ENCODE measurements at regions not wholly inside any gene's neighbourhood (a gene's known extent, or its start where the extent isn't known, plus 50 kb on each side); places are given as distances from the start of the nearest gene placed in this dataset.

- no peak for DNase-seq (ENCODE audit: low read depth in 2 of 2)
These were observed 579.2 kb downstream of the BCL11A start for GRCh38 chr2:59974051-59974766.

DNA sequence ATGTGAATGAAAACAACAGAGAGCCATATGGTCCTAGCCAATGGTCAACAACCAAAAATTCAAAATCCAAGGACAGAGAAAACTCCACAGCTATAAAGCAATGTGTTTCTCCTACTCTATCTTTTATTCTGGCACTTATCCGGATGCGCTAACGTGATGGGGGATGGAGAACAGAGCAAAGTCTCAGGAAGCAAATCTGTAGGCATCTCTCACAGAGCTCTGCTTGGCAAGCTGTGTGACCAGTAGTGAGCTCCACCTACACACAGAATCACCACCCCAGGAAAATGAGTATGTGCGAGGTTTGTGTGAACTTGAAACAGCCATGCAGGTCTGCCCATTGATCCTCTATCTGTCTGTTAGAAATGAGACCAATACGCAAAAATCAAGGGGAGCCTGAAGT is 584.3 kb downstream of the BCL11A start:
- DNase-seq (ENCODE audit: low read depth in 2 of 2) = no peak

DNA sequence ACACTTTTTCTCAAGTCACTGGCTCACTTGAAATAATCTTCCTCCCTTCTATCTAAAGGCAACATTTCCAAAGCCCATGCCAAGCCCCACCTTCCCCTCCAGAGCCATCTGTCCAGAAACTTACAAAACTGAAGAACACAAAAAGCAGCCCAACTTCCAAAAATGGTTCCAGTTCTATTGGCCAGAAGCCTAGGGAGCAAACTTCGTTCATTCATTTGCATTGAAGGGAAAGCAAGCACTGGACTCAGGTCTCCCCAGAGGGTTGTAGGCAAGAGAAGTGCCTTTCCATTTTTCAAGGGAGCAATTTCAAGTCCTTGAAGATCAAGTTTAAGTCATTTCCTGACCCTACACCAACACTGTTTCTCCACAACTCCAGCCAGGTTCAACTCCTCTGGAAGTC is 585.0 kb downstream of the BCL11A start:
- no peak for DNase-seq (ENCODE audit: low read depth in 2 of 2)

DNA sequence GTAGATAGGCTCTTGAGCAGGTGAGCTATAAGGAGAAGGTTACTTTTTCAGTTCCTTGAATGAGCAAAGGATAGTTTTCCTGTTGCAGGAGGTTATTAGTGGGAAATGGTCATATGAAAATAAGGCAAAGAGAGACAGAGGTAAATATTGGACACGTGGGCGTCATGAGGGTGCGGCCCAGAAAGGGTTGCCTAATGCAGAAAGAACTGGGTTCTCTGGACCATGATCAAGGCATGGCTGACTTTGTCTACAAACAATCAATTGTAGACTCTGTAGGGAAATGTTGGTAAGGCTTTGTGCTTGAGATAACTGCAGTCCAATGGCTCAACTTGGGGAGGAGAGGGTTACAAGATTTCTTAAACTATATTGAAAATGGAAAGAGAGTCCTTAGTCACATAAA is 585.8 kb downstream of the BCL11A start:
- no peak for DNase-seq (ENCODE audit: low read depth in 2 of 2)

GRCh38 chr2:59963157-59963556 is 590.3 kb downstream of the BCL11A start:
- no peak for DNase-seq (ENCODE audit: low read depth in 2 of 2)

DNA sequence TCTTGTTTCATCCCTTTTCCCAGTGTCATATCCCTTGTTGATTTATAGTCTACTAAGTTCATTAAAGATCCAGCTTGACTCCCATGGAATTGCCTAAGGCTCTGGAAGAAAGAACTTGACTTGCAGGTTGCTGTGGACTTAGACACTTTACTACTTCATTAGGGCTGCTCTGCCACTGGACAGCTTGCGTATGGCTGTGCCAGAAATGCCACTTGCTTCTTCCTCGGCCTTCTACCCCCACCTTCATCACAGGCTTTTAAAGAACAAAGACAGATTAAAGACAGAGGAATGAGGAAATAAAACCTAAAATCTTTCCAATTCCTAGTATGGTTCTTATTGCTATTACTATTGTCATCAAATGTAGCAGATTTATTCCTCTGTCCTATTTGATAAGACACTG is 591.7 kb downstream of the BCL11A start:
- DNase-seq (ENCODE audit: low read depth in 2 of 2) = no peak

DNA sequence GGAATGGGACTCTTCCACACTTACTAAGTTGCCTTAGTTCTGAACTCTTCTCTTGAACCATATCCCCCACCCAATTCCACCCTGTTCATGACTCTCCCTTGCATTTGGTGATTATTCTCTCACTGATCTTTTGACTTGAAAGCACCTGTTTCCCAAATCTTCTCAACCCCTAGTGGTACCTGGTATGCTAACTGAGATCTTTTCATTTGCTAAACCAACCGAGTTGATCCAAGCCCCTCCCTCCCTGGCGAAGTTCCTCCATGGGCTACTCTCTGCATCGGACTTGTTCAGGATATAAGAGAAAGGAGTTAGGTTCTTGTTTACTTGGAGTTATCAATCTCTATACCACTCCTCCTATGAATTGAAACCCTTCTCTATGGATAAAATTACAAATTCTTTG is 593.5 kb downstream of the BCL11A start:
- no peak for DNase-seq (ENCODE audit: low read depth in 2 of 2)

DNA sequence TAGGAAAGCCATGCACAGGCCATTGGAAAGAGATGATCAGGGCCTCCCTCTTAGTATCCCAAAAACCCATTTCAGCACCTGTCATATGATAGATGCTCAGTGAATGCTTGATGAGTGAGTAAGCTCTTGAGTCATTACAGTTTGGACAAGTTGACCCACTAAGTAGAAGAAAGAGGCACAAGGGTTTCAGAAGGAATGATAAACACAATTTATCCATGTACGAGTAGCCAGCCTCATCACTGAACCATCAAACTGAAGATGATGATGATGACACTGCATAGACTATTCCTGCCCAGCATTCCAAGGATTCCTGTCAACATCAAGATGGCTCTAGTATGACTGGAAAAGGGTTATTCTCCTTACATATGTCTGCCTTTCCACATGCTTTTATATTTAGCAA is 596.0 kb downstream of the BCL11A start:
- no peak for DNase-seq (ENCODE audit: low read depth in 2 of 2)

- no peak for DNase-seq (ENCODE audit: low read depth in 2 of 2)
These were observed 596.5 kb downstream of the BCL11A start for GRCh38 chr2:59956981-59957380.

- DNase-seq (ENCODE audit: low read depth in 2 of 2) = no peak
These were observed 605.4 kb downstream of the BCL11A start for GRCh38 chr2:59947917-59948541.

- no peak for DNase-seq (ENCODE audit: low read depth in 2 of 2)
These were observed 606.2 kb downstream of the BCL11A start for GRCh38 chr2:59947209-59947608.

DNA sequence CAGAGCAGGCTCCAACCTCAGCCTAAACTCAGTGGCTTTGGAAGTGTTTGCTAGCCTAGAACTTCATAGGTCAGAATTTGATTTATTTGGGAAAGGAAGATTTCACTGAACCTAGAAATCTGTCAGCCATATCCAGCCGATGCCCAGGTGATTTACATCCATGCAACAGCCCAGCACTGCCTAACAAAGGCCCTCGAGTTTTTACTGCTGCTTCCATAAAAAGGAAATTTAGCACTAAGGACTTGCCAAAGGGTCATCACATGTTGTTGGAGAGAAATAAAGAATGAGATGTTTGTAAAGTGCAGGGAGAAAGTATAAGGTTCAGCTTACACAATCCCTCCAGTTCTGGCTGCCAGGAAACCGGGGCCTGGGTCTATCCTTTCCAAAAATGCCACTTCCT is 614.2 kb downstream of the BCL11A start:
- DNase-seq (ENCODE audit: low read depth in 2 of 2) = no peak

GRCh38 chr2:59938181-59938580 is 615.3 kb downstream of the BCL11A start:
- no peak for DNase-seq (ENCODE audit: low read depth in 2 of 2)

- no peak for DNase-seq (ENCODE audit: low read depth in 2 of 2)
These were observed 617.4 kb downstream of the BCL11A start for GRCh38 chr2:59936048-59936447.

DNA sequence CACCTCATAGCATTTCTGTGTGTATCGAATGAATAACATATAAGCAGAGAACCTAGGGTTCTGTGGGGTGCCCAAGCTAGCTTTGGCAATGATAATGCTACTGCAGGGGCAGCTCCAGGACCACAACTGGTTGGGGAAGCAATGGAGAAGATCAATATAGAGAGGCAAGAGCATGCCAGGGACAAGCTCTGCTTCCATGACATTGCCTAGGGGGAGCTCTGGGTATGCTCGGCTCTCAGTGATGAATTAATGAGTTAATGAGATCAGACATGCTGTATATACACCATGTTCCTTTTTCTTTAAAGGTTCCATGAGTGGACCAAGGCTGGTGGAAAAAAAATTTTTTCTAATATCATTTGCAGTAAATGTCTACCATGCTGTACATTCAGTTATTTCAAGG is 618.4 kb downstream of the BCL11A start:
- no peak for DNase-seq (ENCODE audit: low read depth in 2 of 2)

GRCh38 chr2:59933948-59934347 is 619.5 kb downstream of the BCL11A start:
- no peak for DNase-seq (ENCODE audit: low read depth in 2 of 2)

DNA sequence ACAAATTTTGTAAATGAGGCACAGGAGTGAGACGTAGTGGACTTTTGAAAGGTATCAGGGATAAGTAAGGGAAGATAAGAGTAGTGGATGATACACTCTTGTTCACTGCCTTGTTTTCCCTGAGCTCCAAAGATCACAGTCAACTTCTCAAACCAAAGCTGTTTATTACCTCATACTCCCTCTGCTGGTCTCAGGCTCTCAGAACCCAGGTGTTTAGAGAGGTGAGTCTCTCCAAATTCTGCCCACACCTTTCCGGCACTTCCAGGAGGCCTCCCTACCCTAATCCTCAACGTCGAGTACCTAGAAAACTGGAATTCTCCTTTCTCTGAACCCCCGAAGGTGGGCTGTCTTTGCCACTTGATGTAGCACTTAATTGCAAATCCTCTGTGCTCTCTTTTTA is 621.1 kb downstream of the BCL11A start:
- no peak for DNase-seq (ENCODE audit: low read depth in 2 of 2)

GRCh38 chr2:59930430-59930829 is 623.0 kb downstream of the BCL11A start:
- no peak for DNase-seq (ENCODE audit: low read depth in 2 of 2)

DNA sequence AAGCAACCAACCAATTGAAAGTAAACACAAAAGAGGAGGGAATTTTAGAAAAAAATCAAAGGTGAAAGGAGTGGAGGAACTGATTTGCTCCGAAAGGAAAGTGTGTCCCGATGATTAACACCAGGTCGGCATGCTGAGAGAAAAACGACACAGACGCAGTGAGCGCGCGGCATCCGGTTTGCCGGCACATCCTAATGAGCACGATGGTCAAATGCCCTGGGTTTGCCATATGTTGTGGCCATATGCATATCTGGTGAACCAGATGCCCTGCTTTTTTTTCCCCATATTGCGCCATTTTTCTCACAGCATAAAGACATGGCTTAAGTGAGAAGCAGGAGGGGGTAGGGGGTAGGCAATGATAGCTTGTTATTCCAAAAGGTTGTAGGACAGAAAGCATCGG is 626.7 kb downstream of the BCL11A start:
- DNase-seq (ENCODE audit: low read depth in 2 of 2) = no peak

- no peak for DNase-seq (ENCODE audit: low read depth in 2 of 2)
These were observed 628.1 kb downstream of the BCL11A start for GRCh38 chr2:59925321-59925720.

DNA sequence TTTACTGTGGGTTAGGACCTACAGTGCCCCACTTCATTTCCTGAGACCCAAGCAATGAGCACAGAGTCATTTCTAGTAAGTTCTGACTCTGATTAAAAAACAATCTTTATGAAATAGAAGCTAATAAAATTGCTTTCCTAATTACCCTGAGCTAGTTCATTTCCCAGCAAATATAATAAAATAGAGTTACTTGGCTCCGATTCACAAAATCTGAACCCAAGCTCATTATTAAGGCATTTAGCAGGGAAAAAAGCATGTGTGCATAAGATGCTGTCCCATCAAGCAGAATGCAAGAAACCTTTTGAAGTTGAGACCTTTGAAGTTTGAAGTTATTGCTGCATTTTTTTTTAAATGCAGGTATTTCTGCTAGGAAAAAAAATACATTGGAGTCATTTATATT is 629.1 kb downstream of the BCL11A start:
- no peak for DNase-seq (ENCODE audit: low read depth in 2 of 2)

- DNase-seq (ENCODE audit: low read depth in 2 of 2) = no peak
These were observed 631.0 kb downstream of the BCL11A start for GRCh38 chr2:59922450-59922849.

DNA sequence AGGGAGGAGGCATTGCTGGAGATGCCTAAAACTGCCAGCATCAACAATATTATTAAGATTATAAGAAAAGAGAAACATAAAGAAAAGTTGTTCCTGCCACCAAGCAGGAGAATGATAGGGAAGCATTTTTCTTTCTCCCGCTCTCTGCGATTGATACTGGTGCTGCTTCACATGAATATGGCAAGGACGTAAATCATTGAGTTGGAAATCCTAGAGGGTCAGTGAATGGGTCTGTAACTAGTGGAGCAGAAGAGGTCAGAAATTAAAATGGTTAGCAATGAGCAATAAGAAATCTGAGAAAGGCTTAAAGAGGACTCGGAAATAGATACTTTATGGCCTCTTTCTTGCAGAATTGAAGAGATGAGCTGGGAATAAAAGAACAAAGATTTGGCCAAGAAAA is 631.7 kb downstream of the BCL11A start:
- no peak for DNase-seq (ENCODE audit: low read depth in 2 of 2)

DNA sequence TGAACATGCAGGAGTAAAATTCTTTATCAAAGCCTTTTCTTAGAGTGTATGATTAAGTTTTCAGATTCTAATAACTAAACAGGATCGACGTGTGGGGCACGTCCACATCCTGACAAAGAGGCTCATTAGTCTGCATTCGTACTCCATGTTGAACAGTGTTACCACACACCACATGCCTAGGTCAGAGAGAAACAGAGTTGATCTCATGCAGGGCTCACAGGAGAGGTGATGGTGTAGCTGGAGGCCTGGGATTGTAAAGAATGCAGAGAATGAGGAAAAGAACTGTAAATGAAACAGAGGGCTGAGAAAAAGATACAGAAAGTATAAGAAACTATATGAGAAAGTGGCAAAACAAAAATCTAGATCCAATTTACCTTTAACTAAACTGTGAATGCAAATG is 632.5 kb downstream of the BCL11A start:
- no peak for DNase-seq (ENCODE audit: low read depth in 2 of 2)
